ENCODE measurements at regions not wholly inside any gene's neighbourhood (a gene's known extent, or its start where the extent isn't known, plus 50 kb on each side); places are given as distances from the start of the nearest gene placed in this dataset.

- no peak overlapping the region for H3K4me3 ChIP-seq (ENCODE audit: low read length)
- no peaks in the 10 kb centered on the region for H3F3A ChIP-seq (ENCODE audit: control insufficient read depth, insufficient read depth)
- no peaks in the 10 kb centered on the region for H3K79me2 ChIP-seq (ENCODE audit: control insufficient read depth, low read length)
- no peak overlapping the region for H3K27ac ChIP-seq (ENCODE audit: low read depth, low read length)
- H3K9me3 ChIP-seq (ENCODE audit: control insufficient read depth, insufficient read depth, low read length) = no peaks in the 10 kb centered on the region
- TF ChIP-seq CTCF (IDR thresholded peaks at IDR 0.05; ENCODE audit: low read depth, low read length, poor library complexity, severe bottlenecking) = no peak
- TF ChIP-seq EZH2phosphoT487 (IDR thresholded peaks at IDR 0.05; ENCODE audit: borderline replicate concordance, low read length) = no peak
- no peaks in the 10 kb centered on the region for H3K4me1 ChIP-seq (ENCODE audit: control insufficient read depth, low read length)
- H3K9me2 ChIP-seq (replicated peaks; ENCODE audit: control insufficient read depth, low read length) = no peaks in the 10 kb centered on the region
- no peaks in the 10 kb centered on the region for H4K20me1 ChIP-seq (ENCODE audit: control insufficient read depth, insufficient read depth, low read depth, low read length)
- no peaks in the 10 kb centered on the region for H3K27me3 ChIP-seq (ENCODE audit: control insufficient read depth, low read length)
- no peaks in the 10 kb centered on the region for H3K36me3 ChIP-seq (ENCODE audit: control insufficient read depth, low read length)
- H3K4me2 ChIP-seq (ENCODE audit: low read length) = no peak overlapping the region
These were observed 1315.1 kb upstream of the DDX18 start for GRCh38 chr2:116499389-116499788.

GRCh38 chr2:116510117-116510671, 1304.3 kb upstream of the DDX18 start:
- TF ChIP-seq EZH2phosphoT487 (IDR thresholded peaks at IDR 0.05; ENCODE audit: borderline replicate concordance, low read length) = no peak
- TF ChIP-seq CTCF (IDR thresholded peaks at IDR 0.05; ENCODE audit: low read depth, low read length, poor library complexity, severe bottlenecking) = peak; percentile 71
- Histone ChIP-seq H3K27me3 (ENCODE audit: control insufficient read depth, low read length) (no peaks in the 10 kb centered on the region), H3K4me1 (ENCODE audit: control insufficient read depth, low read length) (no peaks in the 10 kb centered on the region), H3K4me2 (ENCODE audit: low read length) (no peak overlapping the region), H3K9me3 (ENCODE audit: control insufficient read depth, insufficient read depth, low read length) (no peaks in the 10 kb centered on the region), H3K9me2 (replicated peaks; ENCODE audit: control insufficient read depth, low read length) (no peaks in the 10 kb centered on the region), H3K36me3 (ENCODE audit: control insufficient read depth, low read length) (no peaks in the 10 kb centered on the region), H4K20me1 (ENCODE audit: control insufficient read depth, insufficient read depth, low read depth, low read length) (no peaks in the 10 kb centered on the region), H3K4me3 (ENCODE audit: low read length) (no peak overlapping the region), H3F3A (ENCODE audit: control insufficient read depth, insufficient read depth) (no peaks in the 10 kb centered on the region), H3K27ac (ENCODE audit: low read depth, low read length) (no peak overlapping the region), H3K79me2 (ENCODE audit: control insufficient read depth, low read length) (no peaks in the 10 kb centered on the region)

- Histone ChIP-seq H3K27ac (ENCODE audit: low read depth, low read length) (no peak overlapping the region), H3K79me2 (ENCODE audit: control insufficient read depth, low read length) (no peaks in the 10 kb centered on the region), H4K20me1 (ENCODE audit: control insufficient read depth, insufficient read depth, low read depth, low read length) (no peaks in the 10 kb centered on the region), H3K4me2 (ENCODE audit: low read length) (no peak overlapping the region), H3K36me3 (ENCODE audit: control insufficient read depth, low read length) (no peaks in the 10 kb centered on the region), H3K4me3 (ENCODE audit: low read length) (no peak overlapping the region), H3F3A (ENCODE audit: control insufficient read depth, insufficient read depth) (no peaks in the 10 kb centered on the region), H3K4me1 (ENCODE audit: control insufficient read depth, low read length) (no peaks in the 10 kb centered on the region), H3K9me2 (replicated peaks; ENCODE audit: control insufficient read depth, low read length) (no peaks in the 10 kb centered on the region), H3K27me3 (ENCODE audit: control insufficient read depth, low read length) (no peaks in the 10 kb centered on the region), H3K9me3 (ENCODE audit: control insufficient read depth, insufficient read depth, low read length) (no peaks in the 10 kb centered on the region)
- TF ChIP-seq EZH2phosphoT487 (IDR thresholded peaks at IDR 0.05; ENCODE audit: borderline replicate concordance, low read length) = no peak
- TF ChIP-seq CTCF (IDR thresholded peaks at IDR 0.05; ENCODE audit: low read depth, low read length, poor library complexity, severe bottlenecking) = no peak
These were observed 1303.1 kb upstream of the DDX18 start for GRCh38 chr2:116511426-116511825.
